H1 (cell line): ENCODE measurements at regions not wholly inside any gene's neighbourhood (a gene's known extent, or its start where the extent isn't known, plus 50 kb on each side); places are given as distances from the start of the nearest gene placed in this dataset.

Experiments
- CBX5 ChIP-seq: fragments of 300-800, 300-1000 bp; sonication (generic); IDR thresholded peaks from 2 replicates; pipeline ENCODE4 v1.7.1; 2016; ENCODE audit warnings: antibody characterized with exemption, low read length, low read depth
- CHD7 ChIP-seq: fragments of 300-600 bp; sonication (generic); IDR thresholded peaks from 2 replicates; pipeline ENCODE4 v1.7.1; 2012; ENCODE audit warnings: low read length, moderate library complexity, mild to moderate bottlenecking, inconsistent platforms; ENCODE audit not compliant: insufficient replicate concordance
- EZH2 ChIP-seq: fragments of 200-600 bp; sonication (generic); IDR thresholded peaks from 2 replicates; pipeline ENCODE4 v1.7.1; 2012; ENCODE audit warnings: low read depth, mild to moderate bottlenecking, moderate library complexity, low read length, inconsistent platforms; ENCODE audit not compliant: severe bottlenecking
- MAFK ChIP-seq: IDR thresholded peaks from 2 replicates; pipeline ENCODE4 v1.6.1; 2012; ENCODE audit warnings: low read depth, mild to moderate bottlenecking, improper control_type of control experiment, low read length
- RBBP5 ChIP-seq: IDR thresholded peaks from 2 replicates; pipeline ENCODE4 v1.7.1; 2012; ENCODE audit warnings: low read depth, mild to moderate bottlenecking, inconsistent platforms, low read length, moderate library complexity, borderline replicate concordance
- RNF2 ChIP-seq: fragments of 200-900, 300-1000 bp; sonication (generic); IDR thresholded peaks from 2 replicates; pipeline ENCODE4 v1.7.1; 2016; ENCODE audit warnings: borderline replicate concordance, low read depth, mild to moderate bottlenecking, antibody characterized with exemption, low read length; ENCODE audit not compliant: poor library complexity, severe bottlenecking; ENCODE audit errors: missing control alignments
- SIRT6 ChIP-seq: IDR thresholded peaks from one replicate; pipeline ENCODE4 v1.7.1; 2012; ENCODE audit warnings: low read length, inconsistent platforms
- SIX5 ChIP-seq: IDR thresholded peaks from 2 replicates; pipeline ENCODE4 v1.6.1; 2011; ENCODE audit warnings: mild to moderate bottlenecking, low read depth, low read length
- SUZ12 ChIP-seq: fragments of 200-600 bp; sonication (generic); IDR thresholded peaks from 2 replicates; pipeline ENCODE4 v1.6.1; 2012; ENCODE audit warnings: mild to moderate bottlenecking, inconsistent platforms, low read length, moderate library complexity, mixed read lengths
- TAF1 ChIP-seq: IDR thresholded peaks from 2 replicates; pipeline ENCODE4 v1.6.1; 2011; ENCODE audit warnings: mild to moderate bottlenecking, low read depth, low read length
- YY1 ChIP-seq: IDR thresholded peaks from 2 replicates; pipeline ENCODE4 v1.6.1; 2011; ENCODE audit warnings: low read depth, mild to moderate bottlenecking, low read length

DNA sequence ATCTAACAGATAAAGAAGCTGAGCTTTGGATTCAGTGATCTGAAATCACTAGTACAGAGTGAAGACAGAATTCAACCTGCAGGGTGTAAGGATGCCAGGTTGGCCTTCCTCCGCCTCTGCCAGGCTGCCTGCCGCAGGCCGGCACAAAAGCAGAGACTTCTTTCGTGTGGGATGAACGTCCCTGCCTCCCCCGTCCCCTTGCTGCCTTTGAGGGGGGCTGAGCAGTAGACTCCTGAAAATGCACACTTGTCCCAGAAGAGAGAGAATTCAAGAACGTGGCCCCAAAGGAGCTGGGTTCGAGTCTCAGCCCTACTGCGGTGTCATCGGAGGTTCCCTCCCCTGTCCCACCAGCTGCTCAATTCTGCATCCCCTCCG, 154.3 kb downstream of the BCL11B start (continued):
- TF ChIP-seq CHD7 = no peak
- no peak for TF ChIP-seq CBX5
- no peak for TF ChIP-seq RNF2
- no peak for TF ChIP-seq SIX5
- no peak for TF ChIP-seq EZH2
- no peak for TF ChIP-seq RBBP5
- no peak for TF ChIP-seq YY1
- TF ChIP-seq TAF1 = no peak
- no peak for TF ChIP-seq SIRT6
- no peak for TF ChIP-seq MAFK
- TF ChIP-seq SUZ12 = no peak
